MCF 10A (cell line): ENCODE measurements at regions not wholly inside any gene's neighbourhood (a gene's known extent, or its start where the extent isn't known, plus 50 kb on each side); places are given as distances from the start of the nearest gene placed in this dataset.

Source experiments
- BruUV-seq: library from RNA; stranded (reverse); fragments of 400-500 nt; replicated peaks from 2 replicates; lab custom pipeline; 2021; lab: Mats Ljungman, UMichigan
- CTCF ChIA-PET: fragments of 300-600 bp; sonication (Branson Sonifier 250); formaldehyde crosslinking; extraction: SDS; loops from one replicate; lab custom pipeline; 2021; ENCODE audit warnings: antibody characterized with exemption, inconsistent platforms; lab: Yijun Ruan, JAX
- POLR2A ChIA-PET: fragments of 300-600, 350-650 bp; sonication (Branson Sonifier 250); formaldehyde crosslinking; extraction: SDS; loops from one replicate; lab custom pipeline; 2020; ENCODE audit warnings: antibody characterized with exemption, inconsistent platforms; lab: Yijun Ruan, JAX
- DNase-seq: peaks from one replicate; pipeline ENCODE4 v3.0.0-alpha.2; 2018; ENCODE audit not compliant: unreplicated experiment
- H3K27ac Mint-ChIP-seq: one replicate; pipeline ENCODE4 v1.8.0; 2022; ENCODE audit warnings: mild to moderate bottlenecking, low read depth, mixed read lengths; ENCODE audit not compliant: unreplicated experiment
- H3K27me3 Mint-ChIP-seq: one replicate; pipeline ENCODE4 v1.8.0; 2022; ENCODE audit warnings: mixed read lengths; ENCODE audit not compliant: insufficient read depth, unreplicated experiment
- H3K36me3 Mint-ChIP-seq: one replicate; pipeline ENCODE4 v1.8.0; 2022; ENCODE audit warnings: mild to moderate bottlenecking, moderate library complexity, mixed read lengths; ENCODE audit not compliant: insufficient read depth, unreplicated experiment
- H3K4me1 Mint-ChIP-seq: one replicate; pipeline ENCODE4 v1.8.0; 2022; ENCODE audit warnings: mixed read lengths; ENCODE audit not compliant: insufficient read depth, unreplicated experiment
- H3K4me3 Mint-ChIP-seq: one replicate; pipeline ENCODE4 v1.8.0; 2022; ENCODE audit warnings: mild to moderate bottlenecking, moderate library complexity, mixed read lengths; ENCODE audit not compliant: unreplicated experiment
- H3K9me3 Mint-ChIP-seq: one replicate; pipeline ENCODE4 v1.8.0; 2022; ENCODE audit warnings: mixed read lengths; ENCODE audit not compliant: unreplicated experiment
- CTCF ChIP-seq: fragments of 200-600 bp; IDR thresholded peaks from one replicate; pipeline ENCODE4 v1.8.0; 2022; ENCODE audit warnings: antibody characterized with exemption, mild to moderate bottlenecking; ENCODE audit not compliant: unreplicated experiment
- intact Hi-C: fragments of 100-400 bp; cut with micrococcal nuclease; formaldehyde crosslinking; loops from 2 replicates; pipeline ENCODE4 v1.14.1; 2022

- Mint-ChIP-seq H3K36me3 (no peaks in the 10 kb centered on the region), H3K4me3 (no peak overlapping the region), H3K27me3 (no peaks in the 10 kb centered on the region), H3K9me3 (no peaks in the 10 kb centered on the region), H3K4me1 (peaks cover 11% of the 10 kb centered on the region), H3K27ac (no peak overlapping the region)
- ChIA-PET POLR2A (interaction anchor here (0.7 kb wide), 1 partner anchor 1364 kb away, joined by 3 read pairs; no protein-coding TSS in a partner anchor), CTCF (interaction anchor here (0.6 to 4.0 kb wide), 4 partner anchors 212 to 1358 kb away, joined by 3 to 39 read pairs (median 3); no protein-coding TSS in a partner anchor)
- no peak for TF ChIP-seq CTCF
- BruUV-seq: no TSS peak
- DNase-seq: no peak
- intact Hi-C loops: no loop called here
Observed at GRCh38 chr2:204321027-204321800, 224.1 kb upstream of the PARD3B start.

- peak overlapping the region; percentile 13 for H3K27ac Mint-ChIP-seq
Observed at GRCh38 chr2:204321910-204322751, 223.1 kb upstream of the PARD3B start.

GRCh38 chr2:204325468-204325867 lies 219.8 kb upstream of the PARD3B start:
- TF ChIP-seq CTCF: peak; percentile 73
- Mint-ChIP-seq H3K4me1 (peaks cover 11% of the 10 kb centered on the region), H3K27ac (no peak overlapping the region), H3K9me3 (no peaks in the 10 kb centered on the region), H3K4me3 (no peak overlapping the region), H3K36me3 (no peaks in the 10 kb centered on the region), H3K27me3 (no peaks in the 10 kb centered on the region)
- POLR2A ChIA-PET: no interaction called here
- CTCF ChIA-PET: interaction anchor here (0.6 to 4.0 kb wide), 6 partner anchors 13 to 1357 kb away, joined by 3 to 39 read pairs (median 3); partner anchors contain the start of gene NRP2
- peak; percentile 85 for DNase-seq
- intact Hi-C loops: loop anchor here (1.0 to 5.0 kb wide), 11 partner anchors 178 to 1623 kb away; partner anchors contain the start of genes NRP2 and PARD3B
- BruUV-seq: no TSS peak

More at GRCh38 chr2:204321910-204322751, 223.1 kb upstream of the PARD3B start:
- peak; percentile 12 for DNase-seq
- H3K4me3 Mint-ChIP-seq: no peak overlapping the region
- peaks cover 11% of the 10 kb centered on the region for H3K4me1 Mint-ChIP-seq
- BruUV-seq: no TSS peak
- intact Hi-C loops: no loop called here
- ChIA-PET POLR2A (interaction anchor here (0.7 kb wide), 1 partner anchor 1363 kb away, joined by 3 read pairs; no protein-coding TSS in a partner anchor), CTCF (interaction anchor here (0.6 to 4.0 kb wide), 7 partner anchors 62 to 1604 kb away, joined by 3 to 39 read pairs (median 4); no protein-coding TSS in a partner anchor)
- no peaks in the 10 kb centered on the region for H3K36me3 Mint-ChIP-seq
- H3K27me3 Mint-ChIP-seq: no peaks in the 10 kb centered on the region
- TF ChIP-seq CTCF: no peak
- H3K9me3 Mint-ChIP-seq: no peaks in the 10 kb centered on the region
